Amniotic stem cell (primary cell): ENCODE measurements at regions not wholly inside any gene's neighbourhood (a gene's known extent, or its start where the extent isn't known, plus 50 kb on each side); places are given as distances from the start of the nearest gene placed in this dataset.

ENCODE experiments used
- DNase-seq: peaks from one replicate; lab custom pipeline; 2025; lab: John Stamatoyannopoulos, UW

- no peak for DNase-seq
These were observed 212.5 kb downstream of the SOCS6 start for GRCh38 chr18:70501358-70501757.

- DNase-seq: no peak
These were observed 211.9 kb downstream of the SOCS6 start for GRCh38 chr18:70500748-70501147.

DNA sequence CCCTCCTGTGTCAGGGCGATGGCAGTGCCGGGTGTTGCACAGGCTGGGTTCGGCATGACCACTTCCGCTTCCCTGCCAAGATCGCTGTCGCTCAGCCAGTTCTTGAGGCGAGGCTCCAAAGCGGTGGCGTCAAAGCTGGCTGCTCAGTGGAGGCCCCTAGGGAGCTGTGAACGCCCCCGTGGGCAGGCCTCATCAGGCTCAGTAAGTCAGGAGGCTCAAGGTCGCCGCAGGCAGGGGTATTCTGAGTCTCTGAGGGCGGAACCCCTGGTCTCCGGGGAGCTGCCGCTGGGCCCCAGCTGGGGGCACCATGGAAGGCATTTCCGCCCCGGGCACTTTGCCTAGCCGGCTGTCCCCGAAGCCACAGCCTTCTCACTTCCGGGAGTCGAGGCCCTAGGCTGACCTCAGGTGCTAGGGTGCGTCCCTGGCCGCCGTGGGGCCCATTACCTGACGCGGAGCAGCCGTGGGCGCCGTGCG, 210.4 kb downstream of the SOCS6 start:
- DNase-seq: no peak

DNA sequence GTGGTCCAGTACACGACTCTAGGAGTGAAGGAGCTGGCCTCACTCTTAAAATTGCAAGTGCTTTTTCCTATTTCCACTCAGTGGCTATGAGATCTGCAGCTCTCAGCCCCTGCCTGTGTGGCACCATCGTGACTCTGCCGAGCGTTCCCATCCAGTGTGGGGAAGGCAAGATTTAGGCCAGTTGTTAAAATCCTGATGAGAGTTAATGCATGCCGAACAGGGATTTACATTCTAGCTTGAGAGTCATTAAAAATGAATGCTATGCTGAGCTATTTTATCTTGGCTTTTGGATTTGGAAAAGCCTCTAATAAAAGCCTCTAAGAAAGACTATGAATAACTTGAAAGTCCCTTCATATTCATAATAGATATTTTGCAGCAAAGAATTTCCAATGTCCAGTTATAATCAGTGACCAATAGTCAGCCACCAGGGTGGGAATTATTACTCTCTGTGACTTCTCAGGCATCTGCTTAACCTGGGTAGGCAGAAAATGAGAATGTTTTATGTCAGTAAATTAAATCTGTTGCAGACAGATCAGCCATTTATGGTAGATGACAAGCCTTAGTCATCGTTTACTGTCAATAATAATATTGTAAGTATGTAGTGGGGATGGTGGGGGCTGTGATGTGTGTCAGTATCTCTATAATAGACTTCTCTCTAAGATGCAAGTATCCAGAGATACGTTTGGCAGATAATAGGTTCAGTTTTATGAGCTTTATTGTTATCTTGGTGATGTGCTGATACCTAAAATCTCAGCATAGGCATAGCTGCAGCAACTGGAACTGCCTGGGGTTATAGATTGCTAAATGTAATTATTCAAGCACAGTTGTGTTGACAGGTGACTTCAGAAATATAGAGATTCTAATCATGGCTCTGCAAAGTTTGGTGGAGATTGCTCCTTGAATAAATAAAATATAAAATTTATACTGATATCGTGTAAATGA, 207.8 kb downstream of the SOCS6 start:
- no peak for DNase-seq

DNA sequence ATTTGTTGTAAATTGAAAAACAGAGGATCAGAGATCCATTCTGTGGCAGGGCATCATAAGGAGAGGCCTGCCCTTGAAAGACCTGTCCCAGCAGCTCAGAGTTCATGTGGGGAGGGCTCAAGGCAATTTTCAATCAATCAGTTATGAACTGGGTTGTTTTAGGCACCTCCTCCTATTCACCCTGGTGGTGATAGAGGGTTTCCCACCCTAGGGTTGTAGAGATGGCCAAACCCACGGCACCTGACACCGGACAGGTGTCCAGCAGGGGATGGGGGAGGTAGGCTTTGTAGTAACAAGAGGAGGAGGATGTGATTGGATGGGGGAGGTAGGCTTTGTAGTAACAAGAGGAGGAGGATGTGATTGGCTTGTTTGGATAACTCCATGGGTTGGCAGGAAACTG, 205.7 kb downstream of the SOCS6 start:
- DNase-seq: no peak

DNA sequence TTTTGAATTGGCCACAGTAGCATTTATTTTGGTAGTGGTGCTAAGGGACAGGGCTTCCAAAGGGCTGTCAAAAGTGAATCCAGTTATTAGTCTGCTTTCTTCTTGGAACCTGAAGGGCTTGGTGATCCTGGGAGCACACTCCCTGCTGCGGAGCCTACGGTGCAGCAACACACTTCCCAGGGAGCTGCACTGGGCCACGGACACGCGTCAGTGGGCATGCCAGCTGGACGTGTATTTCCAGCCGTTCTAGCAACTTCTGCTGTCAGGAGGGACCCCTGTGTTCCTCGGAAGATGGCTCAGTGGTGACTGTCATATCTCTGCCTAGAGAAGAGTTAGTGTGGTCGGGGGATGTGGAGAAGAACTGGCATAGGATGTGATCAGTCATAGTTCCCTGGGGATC, 204.6 kb downstream of the SOCS6 start:
- DNase-seq: no peak

DNA sequence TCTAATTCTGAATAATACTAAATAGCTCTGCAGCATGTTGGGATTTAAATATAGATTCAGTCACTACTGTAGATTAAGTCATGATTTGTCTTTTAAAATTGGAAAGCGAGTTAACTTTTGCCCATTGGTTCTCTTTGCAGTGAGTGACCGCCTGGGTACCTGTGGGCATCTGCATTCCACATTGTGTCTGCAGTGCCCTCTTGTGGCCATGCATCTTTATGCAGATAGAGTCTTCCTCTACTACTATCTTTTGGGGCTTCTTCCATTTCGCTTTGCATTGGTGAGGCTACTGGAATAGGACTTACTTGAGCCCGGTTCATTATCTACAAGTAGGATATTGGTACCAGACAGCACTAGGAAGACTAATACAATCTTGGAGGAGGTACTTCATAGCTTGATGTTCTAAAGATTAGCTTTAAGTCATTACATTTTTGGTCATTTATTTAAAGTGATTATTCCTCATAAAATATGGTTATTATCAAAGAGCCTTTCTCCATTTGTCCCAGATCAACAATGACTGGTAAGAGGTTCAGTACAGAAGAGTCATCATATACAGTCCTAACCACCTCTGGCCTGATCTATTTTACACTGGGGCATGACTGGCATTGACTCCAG, 203.0 kb downstream of the SOCS6 start:
- DNase-seq: no peak

GRCh38 chr18:70489986-70490933, 201.4 kb downstream of the SOCS6 start:
- DNase-seq: peak; percentile 14

- DNase-seq: no peak
These were observed 200.7 kb downstream of the SOCS6 start for GRCh38 chr18:70489571-70489970.

DNA sequence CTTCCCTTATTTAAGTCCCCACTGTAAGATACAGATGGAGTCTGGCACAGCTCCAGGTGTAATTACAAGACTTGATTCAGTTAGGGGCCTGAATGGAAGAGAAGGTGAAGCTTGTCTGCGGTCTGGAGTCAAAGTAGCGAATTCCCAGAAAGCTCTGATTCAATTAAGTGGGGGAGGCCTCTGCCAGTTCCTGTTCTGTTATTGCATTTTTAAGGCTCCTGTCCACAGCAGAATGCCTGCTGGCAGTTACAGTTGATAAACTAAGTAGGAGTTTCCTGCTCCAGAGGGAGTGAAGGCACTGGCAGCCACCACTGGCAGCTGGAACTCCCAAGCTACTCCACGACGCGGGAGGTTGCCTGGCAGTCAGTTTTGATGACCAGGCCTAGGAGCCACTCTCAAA, 181.1 kb downstream of the SOCS6 start:
- no peak for DNase-seq

- no peak for DNase-seq
These were observed 180.2 kb downstream of the SOCS6 start for GRCh38 chr18:70468861-70469547.

- peak; percentile 40 for DNase-seq
These were observed 175.7 kb downstream of the SOCS6 start for GRCh38 chr18:70464343-70465114.

- no peak for DNase-seq
These were observed 174.2 kb downstream of the SOCS6 start for GRCh38 chr18:70463085-70463484.

DNA sequence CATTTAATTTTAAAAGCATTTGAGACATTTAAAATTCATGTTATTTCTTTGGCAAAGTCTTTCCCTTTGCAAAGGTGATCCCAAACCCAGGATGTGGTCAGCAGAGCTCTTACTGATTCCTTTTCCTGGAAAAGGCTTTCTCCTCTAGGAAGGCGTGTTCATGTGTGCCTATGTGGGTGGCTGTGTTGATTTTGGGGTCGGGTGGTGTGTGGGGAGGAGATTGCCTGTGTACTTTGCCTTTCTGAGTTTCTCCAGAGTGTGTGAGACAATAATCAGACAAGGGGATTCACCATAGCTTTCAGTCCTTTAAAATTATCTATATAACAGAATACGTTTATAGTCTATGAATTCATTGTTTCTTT, 173.2 kb downstream of the SOCS6 start:
- DNase-seq: no peak

- DNase-seq: no peak
These were observed 172.7 kb downstream of the SOCS6 start for GRCh38 chr18:70461323-70462077.

DNA sequence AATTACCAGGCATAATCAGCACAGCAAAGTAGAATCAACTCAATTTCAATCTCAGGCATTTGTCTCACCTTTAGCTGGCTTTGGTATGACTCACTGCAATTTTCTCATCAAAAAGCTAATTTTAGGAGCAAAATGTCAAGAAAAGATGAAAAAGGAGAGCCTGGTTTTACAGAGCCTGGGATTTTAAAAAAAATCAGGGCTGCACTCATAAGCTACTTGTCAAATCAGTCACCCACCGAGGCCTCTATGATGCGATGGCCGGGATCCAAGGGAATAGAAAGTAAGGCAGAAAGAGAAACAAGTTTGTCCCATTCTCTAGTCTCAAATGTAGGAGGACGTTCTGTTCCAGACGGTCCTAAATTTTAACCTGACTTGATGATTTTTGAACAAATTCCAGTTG, 170.9 kb downstream of the SOCS6 start:
- DNase-seq: no peak

DNA sequence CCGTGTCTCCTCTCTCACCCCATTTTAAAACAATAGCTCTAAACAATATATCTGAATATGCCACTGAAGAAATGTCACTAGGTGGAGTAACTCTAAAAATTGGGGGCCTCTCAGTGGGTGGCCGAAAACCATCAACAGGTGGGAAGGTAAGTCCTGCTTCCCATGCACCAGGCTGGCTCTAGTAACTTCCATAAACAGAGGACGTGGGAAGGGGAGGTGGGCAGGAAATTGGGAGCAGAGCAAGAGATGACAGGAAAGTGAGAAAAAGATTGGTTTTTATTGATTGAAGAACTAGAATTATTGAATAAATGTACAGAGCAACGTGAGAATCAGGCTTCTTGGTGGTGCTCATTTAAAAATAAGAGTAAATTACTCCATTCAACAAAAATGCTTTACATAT, 170.4 kb downstream of the SOCS6 start:
- no peak for DNase-seq

GRCh38 chr18:70457788-70458187, 168.9 kb downstream of the SOCS6 start:
- no peak for DNase-seq

DNA sequence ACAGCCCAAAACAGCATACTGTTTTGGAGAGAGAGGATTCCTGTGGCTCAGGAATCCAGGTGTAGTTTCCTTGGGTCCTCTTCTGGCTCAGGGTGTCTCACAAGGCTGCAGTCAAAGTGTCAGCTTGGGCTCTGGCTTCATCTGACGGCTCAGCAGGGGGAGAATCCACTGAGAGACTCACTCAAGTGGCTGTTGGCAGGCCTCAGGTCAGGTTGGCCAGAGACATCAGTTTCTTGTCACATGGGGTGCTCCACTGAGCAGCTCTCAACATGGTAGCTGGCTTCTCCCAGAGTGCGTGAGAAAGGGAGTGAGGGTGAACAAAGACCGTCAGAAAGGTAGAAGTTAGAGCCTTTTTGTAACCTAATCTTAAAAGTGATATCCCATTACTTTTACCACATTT, 168.4 kb downstream of the SOCS6 start:
- no peak for DNase-seq

GRCh38 chr18:70456376-70456775, 167.5 kb downstream of the SOCS6 start:
- no peak for DNase-seq
